ENCODE measurements at regions not wholly inside any gene's neighbourhood (a gene's known extent, or its start where the extent isn't known, plus 50 kb on each side); places are given as distances from the start of the nearest gene placed in this dataset.

GRCh38 chr15:25981114-25981513 lies 118.0 kb upstream of the ATP10A start:
- POLR2A ChIA-PET: no interaction called here
- peaks cover 34% of the 10 kb centered on the region for H3K9me3 Mint-ChIP-seq (ENCODE audit: unreplicated experiment)
- H3K36me3 Mint-ChIP-seq (ENCODE audit: insufficient read depth, unreplicated experiment): no peaks in the 10 kb centered on the region
- TF ChIP-seq, protein P1, sequence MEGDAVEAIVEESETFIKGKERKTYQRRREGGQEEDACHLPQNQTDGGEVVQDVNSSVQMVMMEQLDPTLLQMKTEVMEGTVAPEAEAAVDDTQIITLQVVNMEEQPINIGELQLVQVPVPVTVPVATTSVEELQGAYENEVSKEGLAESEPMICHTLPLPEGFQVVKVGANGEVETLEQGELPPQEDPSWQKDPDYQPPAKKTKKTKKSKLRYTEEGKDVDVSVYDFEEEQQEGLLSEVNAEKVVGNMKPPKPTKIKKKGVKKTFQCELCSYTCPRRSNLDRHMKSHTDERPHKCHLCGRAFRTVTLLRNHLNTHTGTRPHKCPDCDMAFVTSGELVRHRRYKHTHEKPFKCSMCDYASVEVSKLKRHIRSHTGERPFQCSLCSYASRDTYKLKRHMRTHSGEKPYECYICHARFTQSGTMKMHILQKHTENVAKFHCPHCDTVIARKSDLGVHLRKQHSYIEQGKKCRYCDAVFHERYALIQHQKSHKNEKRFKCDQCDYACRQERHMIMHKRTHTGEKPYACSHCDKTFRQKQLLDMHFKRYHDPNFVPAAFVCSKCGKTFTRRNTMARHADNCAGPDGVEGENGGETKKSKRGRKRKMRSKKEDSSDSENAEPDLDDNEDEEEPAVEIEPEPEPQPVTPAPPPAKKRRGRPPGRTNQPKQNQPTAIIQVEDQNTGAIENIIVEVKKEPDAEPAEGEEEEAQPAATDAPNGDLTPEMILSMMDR (IDR thresholded peaks at IDR 0.05; ENCODE audit: unreplicated experiment): no peak
- intact Hi-C loops (cut with micrococcal nuclease): no loop called here
- H3K4me1 Mint-ChIP-seq (ENCODE audit: insufficient read depth, unreplicated experiment): no peaks in the 10 kb centered on the region
- H3K27me3 Mint-ChIP-seq (ENCODE audit: insufficient read depth, unreplicated experiment): no peaks in the 10 kb centered on the region
- DNase-seq (ENCODE audit: unreplicated experiment): no peak
- no peak overlapping the region for H3K27ac Mint-ChIP-seq (ENCODE audit: low read depth, unreplicated experiment)
- BruUV-seq (replicated peaks): no TSS peak
- H3K4me3 Mint-ChIP-seq (ENCODE audit: unreplicated experiment): no peak overlapping the region
- CTCF ChIA-PET: no interaction called here

DNA sequence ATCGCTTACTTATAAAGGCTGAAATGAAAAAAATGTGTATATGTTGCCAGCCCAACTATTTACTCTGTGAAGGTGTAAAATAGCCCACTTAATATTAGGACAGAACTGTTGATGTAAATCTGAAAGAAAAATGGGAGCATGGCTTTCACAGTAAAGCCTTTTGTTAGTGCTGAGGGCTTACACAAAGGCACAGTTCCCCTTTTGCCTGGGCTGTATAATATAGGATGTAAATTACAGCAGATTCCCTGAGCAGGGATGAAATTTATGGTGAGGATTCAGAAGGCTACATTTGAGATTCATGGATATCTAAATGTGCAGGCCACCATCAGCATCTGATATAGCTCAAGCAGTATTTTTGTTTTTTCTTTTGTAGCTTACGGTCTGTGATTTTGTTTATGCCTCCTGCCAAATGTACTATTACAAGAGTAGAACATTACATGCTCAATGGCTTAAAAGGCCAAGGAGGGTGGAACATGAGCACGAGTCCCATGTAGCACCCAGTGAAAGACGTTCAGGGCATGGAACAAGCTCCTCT lies 109.1 kb upstream of the ATP10A start:
- H3K27ac Mint-ChIP-seq (ENCODE audit: low read depth, unreplicated experiment): no peak overlapping the region
- no peak overlapping the region for H3K4me3 Mint-ChIP-seq (ENCODE audit: unreplicated experiment)
- BruUV-seq (replicated peaks): no TSS peak
- H3K36me3 Mint-ChIP-seq (ENCODE audit: insufficient read depth, unreplicated experiment): no peaks in the 10 kb centered on the region
- H3K27me3 Mint-ChIP-seq (ENCODE audit: insufficient read depth, unreplicated experiment): no peaks in the 10 kb centered on the region
- H3K4me1 Mint-ChIP-seq (ENCODE audit: insufficient read depth, unreplicated experiment): no peaks in the 10 kb centered on the region
- TF ChIP-seq, protein P1 (IDR thresholded peaks at IDR 0.05; ENCODE audit: unreplicated experiment): no peak
- ChIA-PET POLR2A (no interaction called here), CTCF (no interaction called here)
- DNase-seq (ENCODE audit: unreplicated experiment): no peak
- peaks cover 25% of the 10 kb centered on the region for H3K9me3 Mint-ChIP-seq (ENCODE audit: unreplicated experiment)
- intact Hi-C loops (cut with micrococcal nuclease): no loop called here

- Mint-ChIP-seq H3K27me3 (ENCODE audit: insufficient read depth, unreplicated experiment) (no peaks in the 10 kb centered on the region), H3K4me3 (ENCODE audit: unreplicated experiment) (no peak overlapping the region), H3K27ac (ENCODE audit: low read depth, unreplicated experiment) (no peak overlapping the region), H3K4me1 (ENCODE audit: insufficient read depth, unreplicated experiment) (no peaks in the 10 kb centered on the region), H3K36me3 (ENCODE audit: insufficient read depth, unreplicated experiment) (no peaks in the 10 kb centered on the region), H3K9me3 (ENCODE audit: unreplicated experiment) (peaks cover 28% of the 10 kb centered on the region)
- BruUV-seq (replicated peaks): no TSS peak
- intact Hi-C loops (cut with micrococcal nuclease): no loop called here
- no peak for DNase-seq (ENCODE audit: unreplicated experiment)
- TF ChIP-seq, protein P1 (IDR thresholded peaks at IDR 0.05; ENCODE audit: unreplicated experiment): no peak
- POLR2A ChIA-PET: no interaction called here
- CTCF ChIA-PET: interaction anchor here (0.7 kb wide), 1 partner anchor 271 kb away, joined by 4 read pairs; no protein-coding TSS in a partner anchor
Observed at GRCh38 chr15:25971053-25971452, 107.9 kb upstream of the ATP10A start.

GRCh38 chr15:25969886-25970285 lies 106.8 kb upstream of the ATP10A start:
- H3K4me3 Mint-ChIP-seq (ENCODE audit: unreplicated experiment): no peak overlapping the region
- no peaks in the 10 kb centered on the region for H3K36me3 Mint-ChIP-seq (ENCODE audit: insufficient read depth, unreplicated experiment)
- TF ChIP-seq, protein P1 (IDR thresholded peaks at IDR 0.05; ENCODE audit: unreplicated experiment): no peak
- H3K27ac Mint-ChIP-seq (ENCODE audit: low read depth, unreplicated experiment): no peak overlapping the region
- no peaks in the 10 kb centered on the region for H3K27me3 Mint-ChIP-seq (ENCODE audit: insufficient read depth, unreplicated experiment)
- POLR2A ChIA-PET: no interaction called here
- BruUV-seq (replicated peaks): no TSS peak
- CTCF ChIA-PET: no interaction called here
- no peak for DNase-seq (ENCODE audit: unreplicated experiment)
- intact Hi-C loops (cut with micrococcal nuclease): no loop called here
- H3K9me3 Mint-ChIP-seq (ENCODE audit: unreplicated experiment): peaks cover 35% of the 10 kb centered on the region
- H3K4me1 Mint-ChIP-seq (ENCODE audit: insufficient read depth, unreplicated experiment): no peaks in the 10 kb centered on the region

Measured in MCF 10A (cell line).